PC-3 (cell line): ENCODE measurements at regions not wholly inside any gene's neighbourhood (a gene's known extent, or its start where the extent isn't known, plus 50 kb on each side); places are given as distances from the start of the nearest gene placed in this dataset.

ENCODE experiments used
- EZH2 ChIP-seq: fragments of 300-600 bp; sonication (generic); IDR thresholded peaks from one replicate; pipeline ENCODE4 v1.6.1; 2017; ENCODE audit warnings: antibody characterized with exemption, mild to moderate bottlenecking, low read length; ENCODE audit not compliant: unreplicated experiment
- EZH2phosphoT487 ChIP-seq: fragments of 300-600 bp; sonication (generic); IDR thresholded peaks from 2 replicates; pipeline ENCODE4 v1.6.1; 2018; ENCODE audit warnings: mild to moderate bottlenecking, antibody characterized with exemption, low read length, borderline replicate concordance
- TF ChIP-seq, protein P1 (sequence below): fragments of 300-600 bp; sonication (generic); conservative IDR thresholded peaks from 2 replicates; pipeline ENCODE4 v1.5.1; 2017; ENCODE audit warnings: antibody characterized with exemption, low read depth, mild to moderate bottlenecking, low read length

DNA sequence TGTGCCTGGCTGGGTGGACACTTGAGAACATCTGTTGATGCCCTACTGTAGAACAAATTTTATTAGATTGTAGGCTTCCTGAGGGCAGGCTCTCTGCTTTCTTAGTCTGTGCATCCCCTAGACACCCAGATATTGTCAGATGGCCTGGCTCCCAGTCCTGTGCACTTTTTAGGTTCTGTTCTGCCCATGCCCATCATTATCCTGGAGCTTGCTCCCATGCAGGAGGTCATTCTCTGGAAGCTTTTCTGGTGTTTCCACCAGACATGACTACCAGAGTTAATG lies 213.3 kb downstream of the MYCN start:
- TF ChIP-seq, protein P1, sequence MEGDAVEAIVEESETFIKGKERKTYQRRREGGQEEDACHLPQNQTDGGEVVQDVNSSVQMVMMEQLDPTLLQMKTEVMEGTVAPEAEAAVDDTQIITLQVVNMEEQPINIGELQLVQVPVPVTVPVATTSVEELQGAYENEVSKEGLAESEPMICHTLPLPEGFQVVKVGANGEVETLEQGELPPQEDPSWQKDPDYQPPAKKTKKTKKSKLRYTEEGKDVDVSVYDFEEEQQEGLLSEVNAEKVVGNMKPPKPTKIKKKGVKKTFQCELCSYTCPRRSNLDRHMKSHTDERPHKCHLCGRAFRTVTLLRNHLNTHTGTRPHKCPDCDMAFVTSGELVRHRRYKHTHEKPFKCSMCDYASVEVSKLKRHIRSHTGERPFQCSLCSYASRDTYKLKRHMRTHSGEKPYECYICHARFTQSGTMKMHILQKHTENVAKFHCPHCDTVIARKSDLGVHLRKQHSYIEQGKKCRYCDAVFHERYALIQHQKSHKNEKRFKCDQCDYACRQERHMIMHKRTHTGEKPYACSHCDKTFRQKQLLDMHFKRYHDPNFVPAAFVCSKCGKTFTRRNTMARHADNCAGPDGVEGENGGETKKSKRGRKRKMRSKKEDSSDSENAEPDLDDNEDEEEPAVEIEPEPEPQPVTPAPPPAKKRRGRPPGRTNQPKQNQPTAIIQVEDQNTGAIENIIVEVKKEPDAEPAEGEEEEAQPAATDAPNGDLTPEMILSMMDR = no peak
- TF ChIP-seq EZH2 (no peak), EZH2phosphoT487 (no peak)
